ENCODE measurements at regions not wholly inside any gene's neighbourhood (a gene's known extent, or its start where the extent isn't known, plus 50 kb on each side); places are given as distances from the start of the nearest gene placed in this dataset.

GRCh38 chrX:63466690-63467089, 115.6 kb upstream of the SPIN4 start:
- Histone ChIP-seq H3K4me3 (ENCODE audit: low read length, poor library complexity, severe bottlenecking) (no peak overlapping the region), H3K4me1 (ENCODE audit: insufficient read depth, low read length, poor library complexity, severe bottlenecking) (no peaks in the 10 kb centered on the region), H2AFZ (ENCODE audit: low read length) (no peak overlapping the region), H3F3A (ENCODE audit: low read depth) (no peaks in the 10 kb centered on the region), H4K20me1 (ENCODE audit: insufficient read depth, low read length, poor library complexity, severe bottlenecking) (no peaks in the 10 kb centered on the region), H3K4me2 (ENCODE audit: low read depth, low read length, poor library complexity, severe bottlenecking) (no peak overlapping the region), H3K9ac (ENCODE audit: low read depth, low read length, poor library complexity, severe bottlenecking) (no peak overlapping the region), H3K79me2 (ENCODE audit: insufficient read depth, low read length) (no peaks in the 10 kb centered on the region), H3K36me3 (ENCODE audit: insufficient read depth, low read length) (no peaks in the 10 kb centered on the region), H3K9me3 (ENCODE audit: insufficient read depth, low read depth, low read length) (no peaks in the 10 kb centered on the region), H3K27me3 (ENCODE audit: insufficient read depth, low read length, poor library complexity, severe bottlenecking) (no peaks in the 10 kb centered on the region), H3K9me2 (replicated peaks; ENCODE audit: low read depth, low read length) (no peaks in the 10 kb centered on the region)
- no peak for TF ChIP-seq EZH2phosphoT487 (IDR thresholded peaks at IDR 0.05; ENCODE audit: borderline replicate concordance)
- TF ChIP-seq, protein P1, sequence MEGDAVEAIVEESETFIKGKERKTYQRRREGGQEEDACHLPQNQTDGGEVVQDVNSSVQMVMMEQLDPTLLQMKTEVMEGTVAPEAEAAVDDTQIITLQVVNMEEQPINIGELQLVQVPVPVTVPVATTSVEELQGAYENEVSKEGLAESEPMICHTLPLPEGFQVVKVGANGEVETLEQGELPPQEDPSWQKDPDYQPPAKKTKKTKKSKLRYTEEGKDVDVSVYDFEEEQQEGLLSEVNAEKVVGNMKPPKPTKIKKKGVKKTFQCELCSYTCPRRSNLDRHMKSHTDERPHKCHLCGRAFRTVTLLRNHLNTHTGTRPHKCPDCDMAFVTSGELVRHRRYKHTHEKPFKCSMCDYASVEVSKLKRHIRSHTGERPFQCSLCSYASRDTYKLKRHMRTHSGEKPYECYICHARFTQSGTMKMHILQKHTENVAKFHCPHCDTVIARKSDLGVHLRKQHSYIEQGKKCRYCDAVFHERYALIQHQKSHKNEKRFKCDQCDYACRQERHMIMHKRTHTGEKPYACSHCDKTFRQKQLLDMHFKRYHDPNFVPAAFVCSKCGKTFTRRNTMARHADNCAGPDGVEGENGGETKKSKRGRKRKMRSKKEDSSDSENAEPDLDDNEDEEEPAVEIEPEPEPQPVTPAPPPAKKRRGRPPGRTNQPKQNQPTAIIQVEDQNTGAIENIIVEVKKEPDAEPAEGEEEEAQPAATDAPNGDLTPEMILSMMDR (conservative IDR thresholded peaks at IDR 0.05; ENCODE audit: low read length) = 0 out of 2 replicates have a peak, but pooled peaks have one; percentile 22

GRCh38 chrX:63458981-63459380, 107.8 kb upstream of the SPIN4 start:
- Histone ChIP-seq H3K27me3 (ENCODE audit: insufficient read depth, low read length, poor library complexity, severe bottlenecking) (no peaks in the 10 kb centered on the region), H3K9ac (ENCODE audit: low read depth, low read length, poor library complexity, severe bottlenecking) (no peak overlapping the region), H3F3A (ENCODE audit: low read depth) (no peaks in the 10 kb centered on the region), H3K9me3 (ENCODE audit: insufficient read depth, low read depth, low read length) (no peaks in the 10 kb centered on the region), H3K36me3 (ENCODE audit: insufficient read depth, low read length) (no peaks in the 10 kb centered on the region), H3K4me2 (ENCODE audit: low read depth, low read length, poor library complexity, severe bottlenecking) (no peak overlapping the region), H2AFZ (ENCODE audit: low read length) (no peak overlapping the region), H4K20me1 (ENCODE audit: insufficient read depth, low read length, poor library complexity, severe bottlenecking) (no peaks in the 10 kb centered on the region), H3K4me3 (ENCODE audit: low read length, poor library complexity, severe bottlenecking) (no peak overlapping the region), H3K9me2 (replicated peaks; ENCODE audit: low read depth, low read length) (no peaks in the 10 kb centered on the region), H3K4me1 (ENCODE audit: insufficient read depth, low read length, poor library complexity, severe bottlenecking) (no peaks in the 10 kb centered on the region), H3K79me2 (ENCODE audit: insufficient read depth, low read length) (no peaks in the 10 kb centered on the region)
- no peak for TF ChIP-seq EZH2phosphoT487 (IDR thresholded peaks at IDR 0.05; ENCODE audit: borderline replicate concordance)
- TF ChIP-seq, protein P1 (conservative IDR thresholded peaks at IDR 0.05; ENCODE audit: low read length) = no peak

- no peaks in the 10 kb centered on the region for H3K9me2 ChIP-seq (replicated peaks; ENCODE audit: low read depth, low read length)
- no peaks in the 10 kb centered on the region for H3K79me2 ChIP-seq (ENCODE audit: insufficient read depth, low read length)
- no peak overlapping the region for H2AFZ ChIP-seq (ENCODE audit: low read length)
- H4K20me1 ChIP-seq (ENCODE audit: insufficient read depth, low read length, poor library complexity, severe bottlenecking) = no peaks in the 10 kb centered on the region
- no peak overlapping the region for H3K4me2 ChIP-seq (ENCODE audit: low read depth, low read length, poor library complexity, severe bottlenecking)
- H3K27me3 ChIP-seq (ENCODE audit: insufficient read depth, low read length, poor library complexity, severe bottlenecking) = no peaks in the 10 kb centered on the region
- H3K9me3 ChIP-seq (ENCODE audit: insufficient read depth, low read depth, low read length) = no peaks in the 10 kb centered on the region
- H3K4me3 ChIP-seq (ENCODE audit: low read length, poor library complexity, severe bottlenecking) = no peak overlapping the region
- no peak for TF ChIP-seq EZH2phosphoT487 (IDR thresholded peaks at IDR 0.05; ENCODE audit: borderline replicate concordance)
- TF ChIP-seq, protein P1 (conservative IDR thresholded peaks at IDR 0.05; ENCODE audit: low read length) = no peak
- no peak overlapping the region for H3K9ac ChIP-seq (ENCODE audit: low read depth, low read length, poor library complexity, severe bottlenecking)
- H3K4me1 ChIP-seq (ENCODE audit: insufficient read depth, low read length, poor library complexity, severe bottlenecking) = no peaks in the 10 kb centered on the region
- no peaks in the 10 kb centered on the region for H3F3A ChIP-seq (ENCODE audit: low read depth)
- no peaks in the 10 kb centered on the region for H3K36me3 ChIP-seq (ENCODE audit: insufficient read depth, low read length)
Observed at GRCh38 chrX:63453571-63453970, 102.4 kb upstream of the SPIN4 start.
